Liver (tissue), 3 donors: ENCODE measurements at regions not wholly inside any gene's neighbourhood (a gene's known extent, or its start where the extent isn't known, plus 50 kb on each side); places are given as distances from the start of the nearest gene placed in this dataset.
"Not testable (repeated sequence)": the region's sequence is repeated elsewhere in the genome, so short reads cannot be mapped to it uniquely, and the experiment has no call there.

Experiments used
- CTCF ChIP-seq: fragments of 150-350 bp; IDR thresholded peaks from 2 replicates; pipeline ENCODE4 v1.5.1; 2017; ENCODE audit warnings: improper control_type of control experiment, low read depth, low read length; ENCODE audit not compliant: missing input control
- HNF4A ChIP-seq, 2 donors: conservative IDR thresholded peaks; 2 replicates each; pipeline ENCODE4 v1.6.1; 2016; ENCODE audit warnings: antibody characterized with exemption in 2 of 2, mild to moderate bottlenecking in 2 of 2
- JUND ChIP-seq, 2 donors: IDR thresholded peaks; 2 replicates each; pipeline ENCODE4 v1.6.1; 2016; ENCODE audit warnings: antibody characterized with exemption in 2 of 2
- NR2F2 ChIP-seq: IDR thresholded peaks from 2 replicates; pipeline ENCODE4 v1.6.1; 2016; ENCODE audit warnings: antibody characterized with exemption
- RAD21 ChIP-seq, 2 donors: IDR thresholded peaks; 2 replicates each; pipeline ENCODE4 v1.6.1; 2016; ENCODE audit warnings: antibody characterized with exemption in 2 of 2, mild to moderate bottlenecking in 2 of 2
- REST ChIP-seq: IDR thresholded peaks from 2 replicates; pipeline ENCODE4 v1.6.1; 2016; ENCODE audit warnings: antibody characterized with exemption, mild to moderate bottlenecking
- TAF1 ChIP-seq: conservative IDR thresholded peaks from 2 replicates; pipeline ENCODE4 v1.6.1; 2016; ENCODE audit warnings: antibody characterized with exemption, mild to moderate bottlenecking
- ZBTB33 ChIP-seq: IDR thresholded peaks from 2 replicates; pipeline ENCODE4 v1.6.1; 2016; ENCODE audit warnings: antibody characterized with exemption
- donor health status: healthy.
- donor health status: healthy.

GRCh38 chr1:239992566-239992965, 99.1 kb upstream of the FMN2 start:
- not testable (repeated sequence) for TF ChIP-seq NR2F2; CTCF; REST; HNF4A (conservative IDR thresholded peaks at IDR 0.05); RAD21 (IDR thresholded peaks at IDR 0.05); JUND (IDR thresholded peaks at IDR 0.05); TAF1; ZBTB33
